ENCODE measurements at regions not wholly inside any gene's neighbourhood (a gene's known extent, or its start where the extent isn't known, plus 50 kb on each side); places are given as distances from the start of the nearest gene placed in this dataset.

GRCh38 chr1:239262538-239262937 lies 123.8 kb upstream of the CHRM3 start:
- intact Hi-C loops (cut with DNase I, micrococcal nuclease) = no loop called here
- ATAC-seq = no peak
- ChIA-PET CTCF (no interaction called here), POLR2A (interaction anchor here (0.6 kb wide), 1 partner anchor 296 kb away, joined by 9 read pairs; no protein-coding TSS in a partner anchor)
- H3K27ac Mint-ChIP-seq = no peak overlapping the region
- no peak overlapping the region for H3K4me3 Mint-ChIP-seq
- DNase-seq = no peak
- H3K4me1 Mint-ChIP-seq = no peaks in the 10 kb centered on the region
- H3K36me3 Mint-ChIP-seq (ENCODE audit: low read depth) = no peaks in the 10 kb centered on the region
- peaks cover 2% of the 10 kb centered on the region for H3K27me3 Mint-ChIP-seq
- H3K9me3 Mint-ChIP-seq (ENCODE audit: low read depth) = peaks cover 2% of the 10 kb centered on the region

- H3K4me1 Mint-ChIP-seq = no peaks in the 10 kb centered on the region
- no peak for ATAC-seq
- H3K36me3 Mint-ChIP-seq (ENCODE audit: low read depth) = no peaks in the 10 kb centered on the region
These were observed 124.8 kb upstream of the CHRM3 start for GRCh38 chr1:239261521-239261920.

DNA sequence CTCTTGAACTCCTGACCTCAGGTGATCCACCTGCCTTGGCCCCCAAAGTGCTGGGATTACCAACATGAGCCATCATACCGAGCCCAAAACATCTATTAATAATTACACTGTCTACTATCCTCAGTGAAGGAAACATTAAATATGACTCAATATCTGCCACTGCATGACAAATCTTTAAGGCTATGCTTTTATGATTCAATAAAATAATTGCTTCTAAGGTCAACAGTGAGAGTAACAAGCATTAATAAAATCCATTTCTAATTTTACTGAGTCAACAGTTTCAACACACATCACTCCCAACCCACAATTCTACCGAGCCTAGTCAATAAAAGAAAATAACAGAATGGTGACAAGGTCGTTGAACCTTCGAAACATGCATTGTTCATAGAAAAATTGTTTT lies 125.5 kb upstream of the CHRM3 start:
- ChIA-PET POLR2A (no interaction called here), CTCF (interaction anchor here (0.6 to 0.7 kb wide), 2 partner anchors 28 to 769 kb away, joined by 3 to 4 read pairs; no protein-coding TSS in a partner anchor)
- intact Hi-C loops (cut with DNase I, micrococcal nuclease) = no loop called here
- Mint-ChIP-seq H3K27ac (no peak overlapping the region), H3K4me1 (no peaks in the 10 kb centered on the region), H3K27me3 (peaks cover 2% of the 10 kb centered on the region), H3K9me3 (ENCODE audit: low read depth) (peaks cover 2% of the 10 kb centered on the region), H3K36me3 (ENCODE audit: low read depth) (no peaks in the 10 kb centered on the region), H3K4me3 (no peak overlapping the region)
- DNase-seq (no peak), ATAC-seq (no peak)

More at GRCh38 chr1:239261521-239261920, 124.8 kb upstream of the CHRM3 start:
- intact Hi-C loops (cut with DNase I, micrococcal nuclease) = no loop called here
- POLR2A ChIA-PET = no interaction called here
- DNase-seq = no peak
- Mint-ChIP-seq H3K9me3 (ENCODE audit: low read depth) (peaks cover 2% of the 10 kb centered on the region), H3K27me3 (peaks cover 2% of the 10 kb centered on the region), H3K4me3 (no peak overlapping the region), H3K27ac (no peak overlapping the region)
- CTCF ChIA-PET = no interaction called here

GRCh38 chr1:239255628-239256160 lies 130.7 kb upstream of the CHRM3 start:
- Mint-ChIP-seq H3K27ac (no peak overlapping the region), H3K4me1 (no peaks in the 10 kb centered on the region), H3K9me3 (ENCODE audit: low read depth) (peaks cover 2% of the 10 kb centered on the region), H3K4me3 (no peak overlapping the region), H3K27me3 (no peaks in the 10 kb centered on the region), H3K36me3 (ENCODE audit: low read depth) (no peaks in the 10 kb centered on the region)
- ChIA-PET CTCF (interaction anchor here (0.6 kb wide), 1 partner anchor 713 kb away, joined by 3 read pairs; no protein-coding TSS in a partner anchor), POLR2A (no interaction called here)
- intact Hi-C loops (cut with DNase I, micrococcal nuclease) = no loop called here
- DNase-seq (no peak), ATAC-seq (no peak)

GRCh38 chr1:239254999-239255398 lies 131.4 kb upstream of the CHRM3 start:
- ATAC-seq (no peak), DNase-seq (no peak)
- no peaks in the 10 kb centered on the region for H3K27me3 Mint-ChIP-seq
- intact Hi-C loops (cut with DNase I, micrococcal nuclease) = no loop called here
- H3K36me3 Mint-ChIP-seq (ENCODE audit: low read depth) = no peaks in the 10 kb centered on the region
- no peaks in the 10 kb centered on the region for H3K4me1 Mint-ChIP-seq
- H3K9me3 Mint-ChIP-seq (ENCODE audit: low read depth) = peaks cover 2% of the 10 kb centered on the region
- ChIA-PET POLR2A (no interaction called here), CTCF (interaction anchor here (0.6 kb wide), 1 partner anchor 133 kb away, joined by 3 read pairs; no protein-coding TSS in a partner anchor)
- H3K27ac Mint-ChIP-seq = no peak overlapping the region
- no peak overlapping the region for H3K4me3 Mint-ChIP-seq

- CTCF ChIA-PET = no interaction called here
- DNase-seq (no peak), ATAC-seq (no peak)
- intact Hi-C loops (cut with DNase I, micrococcal nuclease) = no loop called here
- Mint-ChIP-seq H3K4me1 (no peaks in the 10 kb centered on the region), H3K4me3 (no peak overlapping the region), H3K9me3 (ENCODE audit: low read depth) (peaks cover 2% of the 10 kb centered on the region), H3K36me3 (ENCODE audit: low read depth) (no peaks in the 10 kb centered on the region), H3K27ac (no peak overlapping the region), H3K27me3 (no peaks in the 10 kb centered on the region)
- POLR2A ChIA-PET = no interaction called here
These were observed 133.3 kb upstream of the CHRM3 start for GRCh38 chr1:239253032-239253431.

- Mint-ChIP-seq H3K9me3 (ENCODE audit: low read depth) (peaks cover 2% of the 10 kb centered on the region), H3K4me3 (no peak overlapping the region), H3K4me1 (no peaks in the 10 kb centered on the region), H3K36me3 (ENCODE audit: low read depth) (no peaks in the 10 kb centered on the region), H3K27me3 (no peaks in the 10 kb centered on the region), H3K27ac (no peak overlapping the region)
- ATAC-seq = no peak
- POLR2A ChIA-PET = no interaction called here
- CTCF ChIA-PET = interaction anchor here (0.5 kb wide), 1 partner anchor 1810 kb away, joined by 3 read pairs; no protein-coding TSS in a partner anchor
- no peak for DNase-seq
- intact Hi-C loops (cut with DNase I, micrococcal nuclease) = no loop called here
These were observed 135.9 kb upstream of the CHRM3 start for GRCh38 chr1:239250353-239251035.

DNA sequence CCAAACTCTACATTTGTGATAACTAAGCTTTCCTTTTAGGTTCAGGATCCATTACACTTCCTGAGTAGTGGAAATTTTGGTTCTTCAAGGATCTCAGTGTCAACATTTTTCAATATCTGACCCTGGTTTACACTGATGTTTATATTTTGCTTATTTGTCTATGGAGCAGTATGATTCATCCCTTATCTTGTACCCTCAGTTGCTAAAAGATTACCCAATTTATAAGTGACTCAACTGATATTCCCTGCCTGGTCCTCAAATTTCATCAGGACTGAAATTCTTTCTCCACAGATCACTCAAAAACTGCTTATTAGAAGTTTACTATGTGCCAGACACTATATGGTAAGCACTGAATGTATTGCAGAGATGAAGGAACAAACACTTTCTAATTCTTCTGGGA lies 139.1 kb upstream of the CHRM3 start:
- Mint-ChIP-seq H3K27ac (no peak overlapping the region), H3K9me3 (ENCODE audit: low read depth) (no peaks in the 10 kb centered on the region), H3K36me3 (ENCODE audit: low read depth) (no peaks in the 10 kb centered on the region), H3K4me3 (no peak overlapping the region), H3K27me3 (no peaks in the 10 kb centered on the region), H3K4me1 (no peaks in the 10 kb centered on the region)
- CTCF ChIA-PET = interaction anchor here (0.5 kb wide), 1 partner anchor 354 kb away, joined by 3 read pairs; no protein-coding TSS in a partner anchor
- intact Hi-C loops (cut with DNase I, micrococcal nuclease) = no loop called here
- DNase-seq = no peak
- POLR2A ChIA-PET = no interaction called here
- ATAC-seq = no peak

GRCh38 chr1:239244084-239244483 lies 142.3 kb upstream of the CHRM3 start:
- no peak overlapping the region for H3K27ac Mint-ChIP-seq
- H3K9me3 Mint-ChIP-seq (ENCODE audit: low read depth) = no peaks in the 10 kb centered on the region
- ATAC-seq (no peak), DNase-seq (no peak)
- no peak overlapping the region for H3K4me3 Mint-ChIP-seq
- H3K4me1 Mint-ChIP-seq = no peaks in the 10 kb centered on the region
- H3K36me3 Mint-ChIP-seq (ENCODE audit: low read depth) = no peaks in the 10 kb centered on the region
- intact Hi-C loops (cut with DNase I, micrococcal nuclease) = no loop called here
- POLR2A ChIA-PET = no interaction called here
- no peaks in the 10 kb centered on the region for H3K27me3 Mint-ChIP-seq
- CTCF ChIA-PET = no interaction called here

DNA sequence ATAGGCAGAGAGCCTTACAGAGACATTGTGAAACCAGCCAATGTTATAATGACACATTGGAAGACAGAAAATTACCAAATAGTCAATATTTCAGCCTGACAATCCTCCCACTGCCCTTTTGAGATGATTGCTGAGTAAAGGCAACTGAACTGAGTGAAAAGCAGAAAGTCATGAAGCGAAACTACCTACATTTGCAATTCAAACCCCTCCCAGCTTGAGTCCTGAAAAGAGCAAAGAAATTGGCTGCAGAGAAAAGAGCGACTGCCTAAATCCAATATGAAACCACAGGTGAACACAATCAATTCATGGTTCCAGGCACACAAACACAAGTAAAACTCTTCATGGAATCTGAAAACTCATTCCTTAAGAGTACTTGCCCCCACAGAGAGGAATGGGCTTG lies 143.4 kb upstream of the CHRM3 start:
- no peaks in the 10 kb centered on the region for H3K9me3 Mint-ChIP-seq (ENCODE audit: low read depth)
- H3K4me1 Mint-ChIP-seq = no peaks in the 10 kb centered on the region
- intact Hi-C loops (cut with DNase I, micrococcal nuclease) = no loop called here
- ChIA-PET CTCF (no interaction called here), POLR2A (no interaction called here)
- H3K27ac Mint-ChIP-seq = no peak overlapping the region
- no peak for ATAC-seq
- H3K36me3 Mint-ChIP-seq (ENCODE audit: low read depth) = no peaks in the 10 kb centered on the region
- DNase-seq = no peak
- no peaks in the 10 kb centered on the region for H3K27me3 Mint-ChIP-seq
- H3K4me3 Mint-ChIP-seq = no peak overlapping the region

DNA sequence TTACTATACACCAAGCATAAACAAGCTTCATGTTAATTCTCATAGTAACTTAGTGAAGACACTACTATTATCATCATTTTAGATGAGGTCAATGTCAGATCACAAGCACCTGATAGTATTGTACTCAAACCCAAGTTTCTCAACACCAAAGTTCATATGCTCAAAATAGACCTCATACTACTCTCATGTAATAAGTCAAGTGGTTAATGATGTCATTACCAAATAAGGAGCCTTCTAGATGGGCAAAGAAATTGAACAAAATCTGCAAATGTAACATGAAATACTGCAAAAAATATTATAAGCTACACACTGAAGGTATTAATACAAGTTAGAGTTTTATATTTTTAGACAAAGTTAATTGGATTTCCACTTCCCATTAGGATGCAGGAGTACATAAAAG lies 144.0 kb upstream of the CHRM3 start:
- no peaks in the 10 kb centered on the region for H3K9me3 Mint-ChIP-seq (ENCODE audit: low read depth)
- no peaks in the 10 kb centered on the region for H3K27me3 Mint-ChIP-seq
- H3K27ac Mint-ChIP-seq = no peak overlapping the region
- POLR2A ChIA-PET = no interaction called here
- CTCF ChIA-PET = no interaction called here
- no peak overlapping the region for H3K4me3 Mint-ChIP-seq
- H3K36me3 Mint-ChIP-seq (ENCODE audit: low read depth) = no peaks in the 10 kb centered on the region
- H3K4me1 Mint-ChIP-seq = no peaks in the 10 kb centered on the region
- DNase-seq (no peak), ATAC-seq (no peak)
- intact Hi-C loops (cut with DNase I, micrococcal nuclease) = no loop called here

DNA sequence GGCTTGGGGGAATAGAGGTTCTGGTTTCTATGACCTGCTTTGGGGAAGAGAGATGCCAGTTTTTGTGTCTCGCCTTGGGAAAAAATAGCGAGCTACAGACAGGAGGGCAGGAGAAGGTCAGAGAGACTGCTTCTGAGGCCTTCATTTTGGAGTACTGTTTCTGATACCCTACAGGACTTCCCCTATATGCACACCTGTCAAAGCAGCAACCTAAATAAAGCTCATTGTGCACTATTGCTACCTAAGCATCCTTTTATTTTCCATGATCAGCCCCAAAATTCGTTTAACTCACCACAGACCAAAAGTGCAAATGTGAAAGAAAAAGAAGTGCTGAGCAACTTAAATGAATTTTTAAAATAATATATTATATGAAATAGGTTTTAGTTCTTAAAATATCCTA lies 145.6 kb upstream of the CHRM3 start:
- ATAC-seq = no peak
- ChIA-PET POLR2A (no interaction called here), CTCF (no interaction called here)
- Mint-ChIP-seq H3K27me3 (no peaks in the 10 kb centered on the region), H3K9me3 (ENCODE audit: low read depth) (no peaks in the 10 kb centered on the region), H3K36me3 (ENCODE audit: low read depth) (no peaks in the 10 kb centered on the region), H3K27ac (no peak overlapping the region), H3K4me1 (no peaks in the 10 kb centered on the region), H3K4me3 (no peak overlapping the region)
- DNase-seq = no peak
- intact Hi-C loops (cut with DNase I, micrococcal nuclease) = no loop called here
